HEK293 (cell line): ENCODE measurements at regions not wholly inside any gene's neighbourhood (a gene's known extent, or its start where the extent isn't known, plus 50 kb on each side); places are given as distances from the start of the nearest gene placed in this dataset.

Experiments used
- CTCF ChIA-PET: fragments of 350-600 bp; formaldehyde crosslinking; extraction: SDS; loops from one replicate; lab custom pipeline; 2021; ENCODE audit warnings: antibody characterized with exemption; lab: Yijun Ruan, JAX
- POLR2A ChIA-PET: fragments of 300-600 bp; formaldehyde crosslinking; extraction: SDS; loops from one replicate; lab custom pipeline; 2020; ENCODE audit warnings: antibody characterized with exemption, inconsistent platforms; lab: Yijun Ruan, JAX
- H3K27ac ChIP-seq: fragments of 200-500 bp; sonication (Bioruptor generic); 2 replicates; pipeline ENCODE4 v1.5.1; 2014; ENCODE audit warnings: low read depth, low read length, control low read depth, inconsistent platforms; ENCODE audit errors: extremely low read depth
- H3K36me3 ChIP-seq, 2 experiments: fragments of 200-500 bp in 1 of 2; sonication (Bioruptor generic) in 1 of 2; 1 replicate in 1 of 2; 2 replicates in 1 of 2; pipeline ENCODE4 v1.5.1; 2014 to 2017; ENCODE audit warnings: inconsistent platforms in 2 of 2, low read length in 2 of 2; ENCODE audit not compliant: control insufficient read depth in 2 of 2, insufficient read depth in 1 of 2
- H3K4me1 ChIP-seq: fragments of 200-500 bp; sonication (Bioruptor generic); 2 replicates; pipeline ENCODE4 v1.5.1; 2014; ENCODE audit warnings: mild to moderate bottlenecking, low read length, inconsistent platforms; ENCODE audit not compliant: control insufficient read depth, insufficient read depth
- H3K4me3 ChIP-seq: 2 replicates; pipeline ENCODE4 v1.5.1; 2011; ENCODE audit warnings: low read depth, mild to moderate bottlenecking, control low read depth, low read length, moderate library complexity
- H3K9me3 ChIP-seq: fragments of 200-500 bp; sonication (Bioruptor generic); 2 replicates; pipeline ENCODE4 v1.5.1; 2014; ENCODE audit warnings: low read depth, low read length, inconsistent platforms; ENCODE audit not compliant: control insufficient read depth, insufficient read depth
- ATF2 ChIP-seq: fragments of 450-650 bp; formaldehyde crosslinking; IDR thresholded peaks from 2 replicates; pipeline ENCODE4 v1.5.1; 2016; ENCODE audit warnings: missing biosample characterization, missing genetic modification characterization, low read depth
- KLF8 ChIP-seq: fragments of 450-650 bp; formaldehyde crosslinking; IDR thresholded peaks from 2 replicates; pipeline ENCODE4 v1.5.1; 2016; ENCODE audit warnings: missing biosample characterization, missing genetic modification characterization
- SP3 ChIP-seq: fragments of 450-650 bp; formaldehyde crosslinking; IDR thresholded peaks from 2 replicates; pipeline ENCODE4 v1.5.1; 2016; ENCODE audit warnings: missing biosample characterization, missing genetic modification characterization
- ZFP37 ChIP-seq: fragments of 450-650 bp; formaldehyde crosslinking; IDR thresholded peaks from 2 replicates; pipeline ENCODE4 v1.5.1; 2016; ENCODE audit warnings: missing biosample characterization, missing genetic modification characterization
- ZIC2 ChIP-seq: fragments of 450-650 bp; formaldehyde crosslinking; IDR thresholded peaks from 2 replicates; pipeline ENCODE4 v1.5.1; 2016; ENCODE audit warnings: missing biosample characterization, missing genetic modification characterization
- ZNF148 ChIP-seq: fragments of 450-650 bp; formaldehyde crosslinking; IDR thresholded peaks from 2 replicates; pipeline ENCODE4 v1.5.0; 2017; ENCODE audit warnings: missing biosample characterization, missing genetic modification characterization, borderline replicate concordance
- ZNF239 ChIP-seq: fragments of 450-650 bp; formaldehyde crosslinking; IDR thresholded peaks from 2 replicates; pipeline ENCODE4 v1.5.1; 2016; ENCODE audit warnings: missing biosample characterization, missing genetic modification characterization
- ZNF280D ChIP-seq: fragments of 450-650 bp; formaldehyde crosslinking; IDR thresholded peaks from 2 replicates; pipeline ENCODE4 v1.5.1; 2016; ENCODE audit warnings: missing biosample characterization, missing genetic modification characterization
- ZNF501 ChIP-seq: fragments of 450-650 bp; formaldehyde crosslinking; IDR thresholded peaks from 2 replicates; pipeline ENCODE4 v1.5.1; 2016; ENCODE audit warnings: missing biosample characterization, missing genetic modification characterization
- ZNF530 ChIP-seq: fragments of 450-650 bp; formaldehyde crosslinking; IDR thresholded peaks from 2 replicates; pipeline ENCODE4 v1.5.1; 2016; ENCODE audit warnings: low read depth, missing biosample characterization, missing genetic modification characterization
- ZNF670 ChIP-seq: fragments of 450-650 bp; formaldehyde crosslinking; IDR thresholded peaks from 2 replicates; pipeline ENCODE4 v1.5.1; 2016; ENCODE audit warnings: missing biosample characterization, missing genetic modification characterization, low read depth

GRCh38 chr12:58548801-58549200, 371.5 kb downstream of the LRIG3 start:
- no peaks in the 10 kb centered on the region for H3K4me1 ChIP-seq
- CTCF ChIA-PET, result no interaction called here
- H3K27ac ChIP-seq, result no peak overlapping the region
- TF ChIP-seq ZFP37 (tag by site-specific recombination), result no peak
- no peak for TF ChIP-seq ZNF501 (tag by site-specific recombination)
- TF ChIP-seq, all 188 proteins: peak for 0
- H3K4me3 ChIP-seq, result no peak overlapping the region
- H3K36me3 ChIP-seq, result no peaks in the 10 kb centered on the region
- POLR2A ChIA-PET, result no interaction called here
- no peaks in the 10 kb centered on the region for H3K9me3 ChIP-seq

- ChIA-PET POLR2A (no interaction called here), CTCF (interaction anchor here (1.2 kb wide), 1 partner anchor 15 kb away, joined by 3 read pairs; no protein-coding TSS in a partner anchor)
- H3K36me3 ChIP-seq, result no peaks in the 10 kb centered on the region
These were observed 365.7 kb downstream of the LRIG3 start for GRCh38 chr12:58554522-58555157.

GRCh38 chr12:58557171-58557570, 363.1 kb downstream of the LRIG3 start:
- TF ChIP-seq ZNF148 (tag by site-specific recombination), result no peak
- TF ChIP-seq ZIC2 (tag by site-specific recombination), result no peak
- TF ChIP-seq, all 188 proteins: peak for 0
- Histone ChIP-seq H3K4me3 (no peak overlapping the region), H3K27ac (no peak overlapping the region), H3K9me3 (no peaks in the 10 kb centered on the region), H3K36me3 (no peaks in the 10 kb centered on the region), H3K4me1 (no peaks in the 10 kb centered on the region)
- CTCF ChIA-PET, result interaction anchor here (0.7 kb wide), 1 partner anchor 15 kb away, joined by 3 read pairs; no protein-coding TSS in a partner anchor
- POLR2A ChIA-PET, result no interaction called here

More at GRCh38 chr12:58554522-58555157, 365.7 kb downstream of the LRIG3 start:
- Histone ChIP-seq H3K4me3 (no peak overlapping the region), H3K9me3 (no peaks in the 10 kb centered on the region), H3K27ac (no peak overlapping the region), H3K4me1 (no peaks in the 10 kb centered on the region)
- TF ChIP-seq ZNF670 (tag by site-specific recombination) (no peak), ZNF239 (tag by site-specific recombination) (no peak), ATF2 (no peak), ZIC2 (tag by site-specific recombination) (no peak)

- no peak for TF ChIP-seq ZNF530
- no peak for TF ChIP-seq ZNF280D (tag by site-specific recombination)
- TF ChIP-seq SP3 (tag by site-specific recombination), result no peak
- no peak for TF ChIP-seq KLF8 (tag by site-specific recombination)
- Histone ChIP-seq H3K4me1 (no peaks in the 10 kb centered on the region), H3K36me3 (no peaks in the 10 kb centered on the region), H3K9me3 (no peaks in the 10 kb centered on the region), H3K4me3 (no peak overlapping the region), H3K27ac (no peak overlapping the region)
- CTCF ChIA-PET, result interaction anchor here (0.7 kb wide), 1 partner anchor 16 kb away, joined by 3 read pairs; no protein-coding TSS in a partner anchor
- POLR2A ChIA-PET, result no interaction called here
These were observed 362.6 kb downstream of the LRIG3 start for GRCh38 chr12:58557661-58558060.
